ENCODE measurements at regions not wholly inside any gene's neighbourhood (a gene's known extent, or its start where the extent isn't known, plus 50 kb on each side); places are given as distances from the start of the nearest gene placed in this dataset.

- TF ChIP-seq POLR2A (IDR thresholded peaks at IDR 0.05; ENCODE audit: low read depth) (no peak), EP300 (IDR thresholded peaks at IDR 0.05) (no peak), CTCF (IDR thresholded peaks at IDR 0.05) (no peak)
Measured at GRCh38 chr9:80501635-80502034, 929.9 kb downstream of the TLE4 start.
